ENCODE measurements at regions not wholly inside any gene's neighbourhood (a gene's known extent, or its start where the extent isn't known, plus 50 kb on each side); places are given as distances from the start of the nearest gene placed in this dataset.

DNA sequence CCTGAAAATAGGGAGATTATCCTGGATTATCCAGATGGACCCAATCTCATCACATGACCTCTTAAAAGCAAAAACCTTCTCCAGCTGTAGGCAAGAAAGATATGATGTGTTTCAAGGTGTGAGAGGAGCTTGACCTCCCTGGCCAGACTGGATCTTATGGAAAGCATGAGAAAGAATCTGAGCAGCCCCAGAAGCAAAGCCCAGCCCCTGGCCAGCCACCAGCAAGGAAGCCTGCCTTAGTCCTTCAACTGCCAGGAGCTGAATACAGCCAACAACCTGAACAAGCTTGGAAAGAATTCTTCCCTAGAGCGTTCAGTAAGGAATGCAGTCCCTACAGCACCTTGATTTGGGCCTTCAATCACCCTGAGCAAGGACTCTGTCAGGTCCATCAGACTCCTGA lies 375.0 kb upstream of the CHRM3 start:
- no peak for TF ChIP-seq CTCF (IDR thresholded peaks at IDR 0.05)
- TF ChIP-seq MYC (IDR thresholded peaks at IDR 0.05; ENCODE audit: borderline replicate concordance, low read length): no peak
- no peak for TF ChIP-seq RCOR1 (IDR thresholded peaks at IDR 0.05; ENCODE audit: low read depth, low read length)
- TF ChIP-seq, protein P1, sequence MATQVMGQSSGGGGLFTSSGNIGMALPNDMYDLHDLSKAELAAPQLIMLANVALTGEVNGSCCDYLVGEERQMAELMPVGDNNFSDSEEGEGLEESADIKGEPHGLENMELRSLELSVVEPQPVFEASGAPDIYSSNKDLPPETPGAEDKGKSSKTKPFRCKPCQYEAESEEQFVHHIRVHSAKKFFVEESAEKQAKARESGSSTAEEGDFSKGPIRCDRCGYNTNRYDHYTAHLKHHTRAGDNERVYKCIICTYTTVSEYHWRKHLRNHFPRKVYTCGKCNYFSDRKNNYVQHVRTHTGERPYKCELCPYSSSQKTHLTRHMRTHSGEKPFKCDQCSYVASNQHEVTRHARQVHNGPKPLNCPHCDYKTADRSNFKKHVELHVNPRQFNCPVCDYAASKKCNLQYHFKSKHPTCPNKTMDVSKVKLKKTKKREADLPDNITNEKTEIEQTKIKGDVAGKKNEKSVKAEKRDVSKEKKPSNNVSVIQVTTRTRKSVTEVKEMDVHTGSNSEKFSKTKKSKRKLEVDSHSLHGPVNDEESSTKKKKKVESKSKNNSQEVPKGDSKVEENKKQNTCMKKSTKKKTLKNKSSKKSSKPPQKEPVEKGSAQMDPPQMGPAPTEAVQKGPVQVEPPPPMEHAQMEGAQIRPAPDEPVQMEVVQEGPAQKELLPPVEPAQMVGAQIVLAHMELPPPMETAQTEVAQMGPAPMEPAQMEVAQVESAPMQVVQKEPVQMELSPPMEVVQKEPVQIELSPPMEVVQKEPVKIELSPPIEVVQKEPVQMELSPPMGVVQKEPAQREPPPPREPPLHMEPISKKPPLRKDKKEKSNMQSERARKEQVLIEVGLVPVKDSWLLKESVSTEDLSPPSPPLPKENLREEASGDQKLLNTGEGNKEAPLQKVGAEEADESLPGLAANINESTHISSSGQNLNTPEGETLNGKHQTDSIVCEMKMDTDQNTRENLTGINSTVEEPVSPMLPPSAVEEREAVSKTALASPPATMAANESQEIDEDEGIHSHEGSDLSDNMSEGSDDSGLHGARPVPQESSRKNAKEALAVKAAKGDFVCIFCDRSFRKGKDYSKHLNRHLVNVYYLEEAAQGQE (IDR thresholded peaks at IDR 0.05): no peak
- no peak for TF ChIP-seq POLR2A (IDR thresholded peaks at IDR 0.05; ENCODE audit: low read length)
- no peak for TF ChIP-seq EP300 (IDR thresholded peaks at IDR 0.05)
- no peak for TF ChIP-seq JUNB (IDR thresholded peaks at IDR 0.05)
- TF ChIP-seq HMGXB4 (CRISPR knock-in tag; IDR thresholded peaks at IDR 0.05; ENCODE audit: borderline replicate concordance): no peak
- TF ChIP-seq RFX5 (IDR thresholded peaks at IDR 0.05): no peak
- no peak for TF ChIP-seq CEBPB (IDR thresholded peaks at IDR 0.05)
- no peak for TF ChIP-seq FOSL2 (IDR thresholded peaks at IDR 0.05)
- no peak for TF ChIP-seq FOSL2 (CRISPR knock-in tag; IDR thresholded peaks at IDR 0.05)
- TF ChIP-seq HOXA7 (CRISPR knock-in tag; IDR thresholded peaks at IDR 0.05): no peak
